Fibroblast of peridontal ligament (primary cell): ENCODE measurements at regions not wholly inside any gene's neighbourhood (a gene's known extent, or its start where the extent isn't known, plus 50 kb on each side); places are given as distances from the start of the nearest gene placed in this dataset.

Source experiments
- DNase-seq: peaks from one replicate; pipeline ENCODE4 v3.0.0-alpha.2; 2010; ENCODE audit errors: extremely low read depth

GRCh38 chr6:113338644-113339043, 518.5 kb upstream of the MARCKS start:
- peak; percentile 45 for DNase-seq

GRCh38 chr6:113339209-113339608, 517.9 kb upstream of the MARCKS start:
- DNase-seq: no peak

DNA sequence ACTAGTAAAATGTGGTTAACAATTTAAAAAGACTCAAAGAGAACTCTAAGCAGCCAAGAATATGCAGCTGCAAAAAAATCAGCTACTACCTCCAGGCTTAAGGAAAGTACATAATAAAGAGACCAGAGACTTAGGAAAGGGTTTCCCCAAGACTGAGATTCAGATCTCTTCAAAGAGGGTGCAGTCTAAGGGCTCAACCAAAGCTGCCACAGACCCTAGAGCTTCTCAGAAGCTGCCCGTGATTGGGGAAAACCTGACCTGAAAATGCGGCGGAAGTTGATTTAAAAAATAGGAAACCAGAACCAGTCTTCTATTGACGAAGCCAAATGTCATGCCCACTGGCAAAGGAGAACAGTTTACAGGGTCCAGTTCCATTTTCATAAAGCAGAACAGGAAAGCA, 516.8 kb upstream of the MARCKS start:
- no peak for DNase-seq

GRCh38 chr6:113343940-113344339, 513.2 kb upstream of the MARCKS start:
- no peak for DNase-seq

DNA sequence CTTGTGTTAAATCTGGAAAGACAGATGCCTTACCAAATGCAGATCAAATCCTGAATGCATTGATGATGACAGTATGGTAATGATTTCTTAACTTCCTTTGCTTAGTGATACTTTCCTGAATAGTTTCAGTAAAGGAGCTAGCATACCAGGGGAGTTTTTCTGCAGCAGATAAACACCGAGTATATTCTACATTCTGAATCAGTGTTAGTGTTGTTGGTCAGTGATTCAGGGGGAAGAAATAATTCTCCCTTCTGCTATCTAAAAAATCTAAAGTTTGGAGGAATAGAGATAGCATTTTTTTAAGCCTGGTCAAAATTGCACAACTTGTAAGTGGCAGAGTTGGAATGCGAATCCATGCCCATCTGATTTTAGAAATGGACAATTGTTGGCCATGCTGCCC, 512.2 kb upstream of the MARCKS start:
- DNase-seq: peak; percentile 62

GRCh38 chr6:113347436-113347835, 509.7 kb upstream of the MARCKS start:
- peak; percentile 67 for DNase-seq

GRCh38 chr6:113350461-113350860, 506.7 kb upstream of the MARCKS start:
- DNase-seq: peak; percentile 84

GRCh38 chr6:113351173-113351834, 505.8 kb upstream of the MARCKS start:
- DNase-seq: peak; percentile 97

GRCh38 chr6:113352029-113352801, 504.9 kb upstream of the MARCKS start:
- DNase-seq: peak; percentile 84

DNA sequence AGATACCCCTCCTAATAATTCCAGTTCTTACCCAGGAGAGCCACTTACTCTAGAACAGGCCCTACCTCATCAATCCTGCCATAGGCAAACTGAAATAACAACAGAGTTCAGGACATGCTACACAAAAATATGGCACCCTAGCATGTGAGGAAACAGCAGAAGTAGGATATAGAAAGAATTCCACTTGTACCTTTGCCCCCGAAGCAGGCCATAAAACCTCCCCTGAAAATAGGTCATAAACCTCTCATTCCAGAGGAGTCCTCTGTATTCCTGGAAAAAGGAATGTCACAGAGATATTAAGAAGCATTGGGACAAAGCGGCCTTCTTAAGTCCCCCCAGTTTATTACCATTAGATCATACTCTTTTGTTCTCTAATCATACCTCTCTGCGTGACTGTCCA, 504.3 kb upstream of the MARCKS start:
- DNase-seq: no peak

- DNase-seq: no peak
Observed at GRCh38 chr6:113353392-113353791, 503.8 kb upstream of the MARCKS start.

- DNase-seq: no peak
Observed at GRCh38 chr6:113354204-113354895, 502.8 kb upstream of the MARCKS start.

DNA sequence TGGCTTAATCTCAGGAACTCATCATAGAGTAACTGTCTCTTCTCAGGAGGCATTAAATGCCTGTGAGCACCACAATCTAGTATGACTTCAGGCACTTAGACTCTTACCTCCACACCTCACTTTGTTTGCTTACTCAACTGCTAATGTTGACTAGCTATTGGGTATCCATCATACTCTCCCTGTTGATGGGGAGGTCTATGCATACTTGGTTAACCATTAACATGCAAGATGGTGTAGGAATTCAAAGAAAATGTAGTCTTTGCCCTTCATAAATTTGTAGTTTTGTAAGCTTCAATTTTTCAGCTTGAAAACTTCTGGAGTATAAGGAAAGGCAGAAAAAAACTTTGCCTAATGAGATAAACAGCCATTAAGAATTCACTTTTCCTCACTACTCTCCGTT, 501.0 kb upstream of the MARCKS start:
- DNase-seq: no peak

DNA sequence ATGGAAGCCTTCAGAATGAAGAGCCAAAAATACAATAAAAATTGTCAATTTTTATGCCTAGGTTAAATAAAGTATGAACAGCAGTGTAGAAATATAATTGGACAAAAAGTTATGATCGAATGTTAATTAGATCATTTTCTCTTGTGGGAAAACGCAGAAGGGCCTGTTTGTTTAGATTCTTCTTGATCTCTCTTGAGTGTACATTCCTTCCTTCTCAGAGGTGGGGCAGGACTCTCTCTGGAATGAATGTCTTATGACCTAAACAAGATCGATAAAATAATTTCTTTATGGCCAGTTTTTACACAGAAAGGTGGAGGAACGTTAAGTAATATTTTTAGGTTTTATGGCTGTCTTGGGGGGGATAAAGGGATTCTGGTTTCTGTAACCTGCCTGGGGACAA, 500.1 kb upstream of the MARCKS start:
- no peak for DNase-seq

GRCh38 chr6:113358063-113358583, 499.0 kb upstream of the MARCKS start:
- no peak for DNase-seq

DNA sequence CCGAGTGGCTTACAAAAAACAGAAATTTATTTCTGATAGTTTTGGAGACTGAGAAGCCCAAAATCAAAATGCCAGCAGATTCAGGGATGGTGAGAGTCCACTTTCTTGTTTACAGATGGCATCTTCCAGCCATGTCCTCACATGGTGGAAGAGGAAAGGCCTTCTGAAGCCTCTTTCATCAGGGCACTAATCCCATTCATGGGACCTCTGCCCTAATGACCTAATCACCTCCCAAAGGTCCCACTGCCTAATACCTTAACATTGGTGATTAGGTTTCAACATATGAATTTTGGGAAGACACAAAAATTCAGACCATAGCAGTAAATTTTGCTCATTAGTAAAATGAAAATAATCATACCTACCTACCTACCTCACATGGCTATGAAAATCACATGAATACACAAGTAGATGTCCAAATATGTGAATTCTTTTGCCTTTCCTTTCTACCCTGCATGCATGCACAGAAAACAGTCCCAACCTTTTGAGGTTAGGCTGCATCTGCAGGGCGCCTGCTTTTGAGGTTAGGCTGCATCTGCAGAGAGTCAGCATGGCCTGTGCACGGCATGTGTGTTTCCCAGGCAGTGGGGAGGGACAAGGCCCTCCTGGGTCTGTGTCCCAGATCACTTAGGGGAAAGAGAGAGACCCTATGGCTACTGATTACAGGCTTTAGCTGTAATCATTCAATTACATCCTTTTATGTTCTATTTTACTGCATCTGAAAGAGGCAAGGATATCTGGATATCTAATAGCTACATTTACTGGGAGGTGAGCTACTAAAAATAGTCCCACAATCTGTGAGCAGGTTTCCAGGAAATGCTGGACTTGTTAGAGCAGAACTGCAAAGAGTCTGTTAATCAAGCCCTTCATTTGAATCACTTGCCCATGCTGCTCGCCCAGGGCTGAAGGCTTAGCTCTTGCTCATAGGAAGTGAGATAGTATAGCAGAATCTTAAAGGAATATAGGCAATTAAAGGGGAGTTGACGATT, 497.7 kb upstream of the MARCKS start:
- DNase-seq: no peak

DNA sequence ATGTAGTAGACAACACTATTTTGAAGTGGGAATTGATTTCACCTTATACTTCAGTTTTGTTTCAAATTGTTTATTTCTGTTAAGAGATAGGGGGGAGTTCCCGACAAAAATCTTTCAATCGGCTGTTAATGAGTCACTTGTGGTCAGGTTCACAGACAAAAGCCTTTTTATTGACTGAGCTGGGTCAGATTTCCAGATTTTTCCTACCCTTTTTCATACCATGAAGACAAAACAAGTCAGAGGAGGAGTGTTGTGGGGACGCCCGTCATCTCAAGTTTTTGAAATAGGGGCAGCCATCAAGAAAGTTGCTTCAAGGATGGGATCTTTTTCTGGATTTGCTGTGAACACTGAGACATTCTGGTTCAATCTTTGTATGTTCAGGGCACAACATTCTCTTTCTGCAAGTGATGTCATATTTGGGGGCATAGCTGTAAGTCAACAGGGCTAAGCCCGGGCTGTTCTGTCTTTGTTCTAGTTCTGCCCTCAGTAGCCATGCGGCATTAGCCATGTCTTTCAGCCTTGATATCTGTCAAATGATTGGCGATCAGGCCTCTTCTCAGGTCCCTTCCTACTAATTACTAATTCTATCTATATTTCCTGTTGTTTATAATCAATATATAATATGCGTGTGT, 496.0 kb upstream of the MARCKS start:
- DNase-seq: peak; percentile 81

DNA sequence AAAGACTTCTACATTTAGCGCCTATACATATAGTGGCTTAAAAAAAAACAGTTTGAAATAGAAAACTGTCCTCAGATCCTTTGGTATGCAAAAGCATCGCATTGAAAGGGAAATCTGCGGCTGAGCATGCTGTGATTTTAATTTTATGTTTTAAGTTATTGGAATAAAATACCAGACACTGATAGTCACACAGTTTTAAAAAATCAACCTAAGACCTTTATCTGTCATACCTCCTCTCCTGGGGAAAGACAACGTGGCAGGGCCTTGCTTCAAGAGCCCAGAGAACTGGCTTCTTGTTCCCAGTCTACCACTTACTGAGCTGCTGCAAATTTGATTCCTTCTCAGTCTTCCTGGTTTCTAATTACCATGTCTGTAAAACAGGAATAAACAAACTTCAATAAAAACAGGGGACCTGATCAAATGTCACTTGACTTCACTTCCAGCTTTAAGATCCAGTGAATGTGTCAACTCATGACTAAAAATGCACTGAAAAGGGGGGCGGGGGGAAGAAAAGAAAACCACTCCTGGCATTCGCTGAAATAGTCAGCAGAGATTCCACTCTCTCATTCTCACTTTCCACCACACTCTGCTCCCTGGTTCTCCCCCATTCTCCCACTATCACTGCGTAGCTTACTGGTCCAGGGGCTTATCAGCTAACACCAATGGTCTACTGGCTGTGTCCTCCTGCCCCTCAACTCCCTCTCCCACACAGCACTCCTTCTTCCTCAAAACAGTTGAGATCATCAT, 494.7 kb upstream of the MARCKS start:
- peak; percentile 62 for DNase-seq

GRCh38 chr6:113363048-113363798, 493.9 kb upstream of the MARCKS start:
- no peak for DNase-seq
